Activated naive CD8-positive, alpha-beta T cell (primary cell): ENCODE measurements at regions not wholly inside any gene's neighbourhood (a gene's known extent, or its start where the extent isn't known, plus 50 kb on each side); places are given as distances from the start of the nearest gene placed in this dataset.

Experiments
- H3K27ac Mint-ChIP-seq: one replicate; pipeline ENCODE4 v1.8.0; 2021; ENCODE audit warnings: mixed read lengths
- H3K27me3 Mint-ChIP-seq: one replicate; pipeline ENCODE4 v1.8.0; 2021; ENCODE audit warnings: mixed read lengths
- H3K36me3 Mint-ChIP-seq: one replicate; pipeline ENCODE4 v1.8.0; 2021; ENCODE audit warnings: mixed read lengths
- H3K4me1 Mint-ChIP-seq: one replicate; pipeline ENCODE4 v1.8.0; 2021; ENCODE audit warnings: low read depth, mixed read lengths
- H3K4me3 Mint-ChIP-seq: one replicate; pipeline ENCODE4 v1.8.0; 2021; ENCODE audit warnings: mild to moderate bottlenecking, mixed read lengths
- H3K9me3 Mint-ChIP-seq: one replicate; pipeline ENCODE4 v1.8.0; 2021; ENCODE audit warnings: low read depth, mixed read lengths

- no peaks in the 10 kb centered on the region for H3K4me1 Mint-ChIP-seq
- no peak overlapping the region for H3K27ac Mint-ChIP-seq
- no peaks in the 10 kb centered on the region for H3K9me3 Mint-ChIP-seq
- no peaks in the 10 kb centered on the region for H3K36me3 Mint-ChIP-seq
- H3K27me3 Mint-ChIP-seq = peaks cover 16% of the 10 kb centered on the region
- H3K4me3 Mint-ChIP-seq = no peak overlapping the region
Measured at GRCh38 chr15:31831596-31831995, 198.7 kb upstream of the CHRNA7 start.

GRCh38 chr15:31834654-31835053 lies 195.7 kb upstream of the CHRNA7 start:
- Mint-ChIP-seq H3K27ac (no peak overlapping the region), H3K4me3 (no peak overlapping the region), H3K27me3 (peaks cover 8% of the 10 kb centered on the region), H3K9me3 (no peaks in the 10 kb centered on the region), H3K36me3 (no peaks in the 10 kb centered on the region), H3K4me1 (no peaks in the 10 kb centered on the region)

- Mint-ChIP-seq H3K9me3 (no peaks in the 10 kb centered on the region), H3K27me3 (peaks cover 7% of the 10 kb centered on the region), H3K36me3 (no peaks in the 10 kb centered on the region), H3K4me1 (no peaks in the 10 kb centered on the region), H3K27ac (no peak overlapping the region), H3K4me3 (no peak overlapping the region)
Measured at GRCh38 chr15:31839388-31839787, 190.9 kb upstream of the CHRNA7 start.

- Mint-ChIP-seq H3K36me3 (no peaks in the 10 kb centered on the region), H3K4me3 (no peak overlapping the region), H3K27ac (no peak overlapping the region), H3K9me3 (no peaks in the 10 kb centered on the region), H3K4me1 (no peaks in the 10 kb centered on the region), H3K27me3 (peaks cover 2% of the 10 kb centered on the region)
Measured at GRCh38 chr15:31840849-31841476, 189.4 kb upstream of the CHRNA7 start.

DNA sequence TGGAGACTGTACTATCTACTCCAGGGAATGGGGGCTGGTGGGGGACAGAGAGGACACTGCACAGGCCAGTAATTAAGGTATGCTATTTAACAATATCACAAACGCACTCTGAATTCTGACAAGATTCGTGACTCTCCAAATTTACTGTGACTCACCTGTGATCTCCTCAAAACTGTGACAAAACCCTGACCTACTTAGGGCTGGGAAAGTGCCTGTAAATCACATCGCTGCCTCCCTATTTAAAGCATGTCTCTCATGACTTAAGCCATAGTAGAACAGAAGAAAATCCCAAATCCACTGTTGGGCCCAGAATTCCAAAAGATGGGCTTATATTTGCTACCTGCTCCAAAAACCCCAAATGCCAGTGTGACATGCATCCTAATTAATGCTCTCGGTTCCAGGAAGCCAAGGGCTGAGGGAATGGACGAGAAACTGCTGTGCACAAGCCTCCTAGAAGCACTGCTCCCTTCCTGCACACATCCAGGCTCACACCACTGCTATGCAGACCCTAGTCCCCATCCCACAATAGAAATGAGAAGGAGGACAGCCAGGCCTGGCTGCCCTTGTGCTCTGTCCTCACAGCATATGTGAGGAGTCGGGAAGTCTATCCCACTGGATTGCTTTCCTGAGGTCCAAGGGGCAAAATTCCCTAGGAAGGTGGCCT lies 187.7 kb upstream of the CHRNA7 start:
- Mint-ChIP-seq H3K9me3 (no peaks in the 10 kb centered on the region), H3K4me1 (no peaks in the 10 kb centered on the region), H3K36me3 (no peaks in the 10 kb centered on the region), H3K27me3 (peaks cover 8% of the 10 kb centered on the region), H3K4me3 (no peak overlapping the region), H3K27ac (no peak overlapping the region)

- no peaks in the 10 kb centered on the region for H3K4me1 Mint-ChIP-seq
- H3K27me3 Mint-ChIP-seq = peaks cover 8% of the 10 kb centered on the region
- H3K27ac Mint-ChIP-seq = no peak overlapping the region
Measured at GRCh38 chr15:31843426-31844055, 186.8 kb upstream of the CHRNA7 start.

GRCh38 chr15:31845791-31846190 lies 184.5 kb upstream of the CHRNA7 start:
- H3K27ac Mint-ChIP-seq = no peak overlapping the region
- H3K4me3 Mint-ChIP-seq = no peak overlapping the region
- H3K4me1 Mint-ChIP-seq = no peaks in the 10 kb centered on the region
- no peaks in the 10 kb centered on the region for H3K36me3 Mint-ChIP-seq
- H3K27me3 Mint-ChIP-seq = peaks cover 7% of the 10 kb centered on the region
- H3K9me3 Mint-ChIP-seq = peaks cover 2% of the 10 kb centered on the region

More at GRCh38 chr15:31843426-31844055, 186.8 kb upstream of the CHRNA7 start:
- Mint-ChIP-seq H3K36me3 (no peaks in the 10 kb centered on the region), H3K9me3 (no peaks in the 10 kb centered on the region), H3K4me3 (no peak overlapping the region)

DNA sequence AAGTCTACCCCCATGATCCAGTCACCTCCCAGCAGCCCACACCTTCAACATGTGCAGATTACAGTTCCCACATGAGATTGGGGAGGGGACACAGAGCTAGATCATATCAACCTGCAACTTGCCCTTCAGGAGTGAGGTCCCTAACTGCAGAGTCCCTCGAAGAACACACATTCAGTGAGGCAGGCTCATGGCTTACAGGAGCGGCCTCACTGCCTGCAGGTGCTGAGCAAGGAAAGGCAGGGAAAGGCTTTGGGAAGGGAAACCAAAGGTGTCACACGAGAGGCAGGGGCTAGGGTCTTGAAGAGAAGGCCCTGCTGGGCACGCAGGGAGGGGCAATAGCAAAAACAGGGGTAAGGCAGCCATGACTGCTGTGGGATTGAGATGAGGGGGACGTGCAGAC lies 182.4 kb upstream of the CHRNA7 start:
- Mint-ChIP-seq H3K9me3 (peaks cover 8% of the 10 kb centered on the region), H3K36me3 (peaks cover 5% of the 10 kb centered on the region), H3K4me1 (no peaks in the 10 kb centered on the region), H3K4me3 (no peak overlapping the region), H3K27me3 (peaks cover 13% of the 10 kb centered on the region), H3K27ac (no peak overlapping the region)

DNA sequence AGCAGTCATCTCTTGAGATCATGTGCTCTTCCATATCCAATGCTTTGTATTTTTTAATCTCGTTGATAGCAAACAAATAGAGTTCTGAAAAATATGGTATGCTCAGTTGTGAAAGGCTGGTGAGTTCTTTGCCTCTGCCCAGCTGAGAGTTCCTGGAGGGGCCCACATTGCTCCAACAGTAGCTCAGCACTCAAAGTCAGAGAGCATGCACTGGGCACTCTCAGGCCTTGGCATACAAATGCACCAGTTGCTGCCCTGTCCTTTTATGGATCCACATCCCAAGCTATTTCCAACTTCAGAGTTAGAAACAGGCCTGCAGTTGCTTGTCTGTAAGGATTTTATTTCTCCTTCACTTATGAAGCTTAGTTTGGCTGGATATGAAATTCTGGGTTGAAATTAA lies 181.7 kb upstream of the CHRNA7 start:
- no peak overlapping the region for H3K27ac Mint-ChIP-seq
- H3K9me3 Mint-ChIP-seq = peaks cover 8% of the 10 kb centered on the region
- no peak overlapping the region for H3K4me3 Mint-ChIP-seq
- no peaks in the 10 kb centered on the region for H3K4me1 Mint-ChIP-seq
- peaks cover 13% of the 10 kb centered on the region for H3K27me3 Mint-ChIP-seq
- H3K36me3 Mint-ChIP-seq = peaks cover 5% of the 10 kb centered on the region

GRCh38 chr15:31852933-31853799 lies 177.1 kb upstream of the CHRNA7 start:
- Mint-ChIP-seq H3K36me3 (peaks cover 5% of the 10 kb centered on the region), H3K27ac (no peak overlapping the region), H3K27me3 (peaks cover 15% of the 10 kb centered on the region), H3K9me3 (peaks cover 12% of the 10 kb centered on the region), H3K4me1 (no peaks in the 10 kb centered on the region), H3K4me3 (no peak overlapping the region)

- H3K27me3 Mint-ChIP-seq = peaks cover 10% of the 10 kb centered on the region
- no peaks in the 10 kb centered on the region for H3K36me3 Mint-ChIP-seq
- H3K27ac Mint-ChIP-seq = no peak overlapping the region
- H3K9me3 Mint-ChIP-seq = peaks cover 4% of the 10 kb centered on the region
- no peaks in the 10 kb centered on the region for H3K4me1 Mint-ChIP-seq
- no peak overlapping the region for H3K4me3 Mint-ChIP-seq
Measured at GRCh38 chr15:31856581-31856980, 173.7 kb upstream of the CHRNA7 start.

GRCh38 chr15:31857194-31857593 lies 173.1 kb upstream of the CHRNA7 start:
- no peaks in the 10 kb centered on the region for H3K4me1 Mint-ChIP-seq
- peaks cover 10% of the 10 kb centered on the region for H3K27me3 Mint-ChIP-seq
- H3K27ac Mint-ChIP-seq = no peak overlapping the region
- H3K36me3 Mint-ChIP-seq = no peaks in the 10 kb centered on the region
- H3K9me3 Mint-ChIP-seq = peaks cover 4% of the 10 kb centered on the region
- H3K4me3 Mint-ChIP-seq = no peak overlapping the region

- H3K4me1 Mint-ChIP-seq = no peaks in the 10 kb centered on the region
- H3K27ac Mint-ChIP-seq = no peak overlapping the region
- H3K27me3 Mint-ChIP-seq = peaks cover 9% of the 10 kb centered on the region
- no peak overlapping the region for H3K4me3 Mint-ChIP-seq
- peaks cover 4% of the 10 kb centered on the region for H3K9me3 Mint-ChIP-seq
- H3K36me3 Mint-ChIP-seq = no peaks in the 10 kb centered on the region
Measured at GRCh38 chr15:31858026-31858425, 172.3 kb upstream of the CHRNA7 start.

DNA sequence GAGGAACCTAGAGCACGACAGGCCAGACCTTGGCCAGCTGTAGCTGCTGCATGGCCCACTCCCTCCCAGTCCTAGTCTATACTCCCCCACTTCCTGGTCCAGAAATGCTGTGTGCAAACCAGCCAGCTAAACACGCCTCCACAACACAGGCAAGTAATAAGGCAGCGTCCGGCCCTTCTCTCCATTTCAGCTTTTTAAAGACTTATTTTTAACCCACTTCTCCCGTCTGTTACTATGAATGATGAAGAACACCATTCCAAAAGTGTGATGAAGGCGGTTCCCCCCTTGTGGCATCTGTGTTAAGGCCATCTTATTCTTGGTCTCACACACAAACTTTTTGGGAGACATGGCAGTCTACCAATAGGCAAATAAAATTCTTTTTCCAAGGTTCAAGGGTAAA lies 164.1 kb upstream of the CHRNA7 start:
- Mint-ChIP-seq H3K4me1 (peaks cover 13% of the 10 kb centered on the region), H3K36me3 (no peaks in the 10 kb centered on the region), H3K4me3 (no peak overlapping the region), H3K27me3 (peaks cover 7% of the 10 kb centered on the region), H3K27ac (no peak overlapping the region), H3K9me3 (no peaks in the 10 kb centered on the region)
